Caco-2 (cell line): ENCODE measurements at regions not wholly inside any gene's neighbourhood (a gene's known extent, or its start where the extent isn't known, plus 50 kb on each side); places are given as distances from the start of the nearest gene placed in this dataset.

Experiments used
- BruUV-seq: library from RNA; stranded (reverse); fragments of 400-500 nt; replicated peaks from 2 replicates; lab custom pipeline; 2021; lab: Mats Ljungman, UMichigan
- CTCF ChIA-PET: fragments of 300-600 bp; sonication (Branson Sonifier 250); formaldehyde crosslinking; loops from one replicate; lab custom pipeline; 2022; ENCODE audit warnings: antibody characterized with exemption; lab: Charles Lee
- POLR2A ChIA-PET: fragments of 300-600 bp; sonication (Branson Sonifier 250); formaldehyde crosslinking; loops from one replicate; lab custom pipeline; 2022; ENCODE audit warnings: antibody characterized with exemption; lab: Charles Lee
- DNase-seq, 2 experiments: peaks; one replicate each; pipeline versions ENCODE4 v3.0.0 to v3.0.0-alpha.2; 2020 to 2022
- H3K27me3 ChIP-seq: replicated peaks from 2 replicates; pipeline ENCODE4 v1.6.0; 2011; ENCODE audit warnings: low read length; ENCODE audit not compliant: control insufficient read depth, insufficient read depth
- H3K36me3 ChIP-seq: 2 replicates; pipeline ENCODE4 v1.5.1; 2011; ENCODE audit warnings: low read length; ENCODE audit not compliant: control insufficient read depth, insufficient read depth
- H3K4me1 ChIP-seq: fragments of 250-450 bp; sonication (Bioruptor Pico); 2 replicates; pipeline ENCODE4 v1.5.1; 2020; ENCODE audit warnings: mild to moderate bottlenecking
- H3K4me3 ChIP-seq: 2 replicates; pipeline ENCODE4 v1.5.1; 2011; ENCODE audit warnings: low read depth, mild to moderate bottlenecking, control low read depth, low read length
- H3K9me3 ChIP-seq: fragments of 250-450 bp; sonication (Bioruptor Pico); 2 replicates; pipeline ENCODE4 v1.5.1; 2020; ENCODE audit warnings: mild to moderate bottlenecking, moderate library complexity
- H3K27ac Mint-ChIP-seq: one replicate; pipeline ENCODE4 v1.8.0; 2022; ENCODE audit warnings: mixed read lengths; ENCODE audit not compliant: unreplicated experiment
- H3K27me3 Mint-ChIP-seq: one replicate; pipeline ENCODE4 v1.8.0; 2022; ENCODE audit warnings: mixed read lengths; ENCODE audit not compliant: insufficient read depth, unreplicated experiment
- H3K36me3 Mint-ChIP-seq: one replicate; pipeline ENCODE4 v1.8.0; 2022; ENCODE audit warnings: mild to moderate bottlenecking, mixed read lengths; ENCODE audit not compliant: insufficient read depth, unreplicated experiment
- H3K4me1 Mint-ChIP-seq: one replicate; pipeline ENCODE4 v1.8.0; 2022; ENCODE audit warnings: low read depth, mixed read lengths; ENCODE audit not compliant: unreplicated experiment
- H3K4me3 Mint-ChIP-seq: one replicate; pipeline ENCODE4 v1.8.0; 2022; ENCODE audit warnings: mild to moderate bottlenecking, moderate library complexity, mixed read lengths; ENCODE audit not compliant: unreplicated experiment
- H3K9me3 Mint-ChIP-seq: one replicate; pipeline ENCODE4 v1.8.0; 2022; ENCODE audit warnings: mixed read lengths; ENCODE audit not compliant: unreplicated experiment
- intact Hi-C: fragments of 100-400 bp; cut with micrococcal nuclease; formaldehyde crosslinking; loops from one replicate; pipeline ENCODE4 v1.10.0; 2022; ENCODE audit not compliant: unreplicated experiment
- TF ChIP-seq, protein P1 (sequence below), 2 experiments: fragments of 200-600 bp in 1 of 2; IDR thresholded peaks; 1 replicate in 1 of 2; 2 replicates in 1 of 2; pipeline versions ENCODE4 v1.5.1 to v1.8.0; 2011 to 2022; ENCODE audit warnings: antibody characterized with exemption in 1 of 2, control low read depth in 1 of 2, inconsistent platforms in 1 of 2, low read depth in 1 of 2, low read length in 1 of 2, mild to moderate bottlenecking in 1 of 2, moderate library complexity in 1 of 2; ENCODE audit not compliant: insufficient read depth in 1 of 2, severe bottlenecking in 1 of 2, unreplicated experiment in 1 of 2

DNA sequence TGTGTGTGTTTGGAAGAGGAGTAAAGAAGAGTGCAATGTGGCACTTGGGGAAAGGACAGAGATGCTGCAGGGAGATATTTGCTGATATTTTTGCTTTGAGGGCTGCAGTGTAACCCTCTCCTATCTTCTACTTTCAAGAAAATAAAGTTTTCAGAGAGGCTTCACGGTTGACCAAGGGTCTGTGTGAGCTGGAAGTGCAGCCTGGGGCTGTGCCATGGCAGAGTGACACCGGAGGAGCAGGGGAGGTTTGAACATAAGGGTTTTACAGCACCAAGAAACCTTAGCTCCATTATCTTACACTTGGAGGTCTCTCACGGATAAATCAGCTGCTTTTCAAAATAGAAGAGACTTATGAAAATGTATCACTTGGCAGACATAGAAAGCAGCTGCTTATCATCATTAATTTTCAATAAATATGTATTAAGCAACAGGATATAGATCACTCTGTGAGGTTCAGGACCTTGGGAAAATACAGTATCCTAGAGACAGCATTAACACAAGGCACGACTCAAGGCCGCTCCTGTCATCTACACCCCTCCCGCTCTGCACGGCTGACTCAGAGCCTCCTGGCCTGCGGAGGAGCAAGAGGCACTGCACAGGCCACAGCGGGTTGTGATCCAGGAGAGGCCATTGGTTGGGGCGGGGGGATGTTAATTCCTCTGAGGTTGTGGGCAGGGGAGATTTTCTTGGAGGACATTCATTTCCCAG lies 127.8 kb downstream of the COPS8 start:
- no peaks in the 10 kb centered on the region for H3K36me3 Mint-ChIP-seq
- H3K27ac Mint-ChIP-seq, result no peak overlapping the region
- TF ChIP-seq, protein P1, sequence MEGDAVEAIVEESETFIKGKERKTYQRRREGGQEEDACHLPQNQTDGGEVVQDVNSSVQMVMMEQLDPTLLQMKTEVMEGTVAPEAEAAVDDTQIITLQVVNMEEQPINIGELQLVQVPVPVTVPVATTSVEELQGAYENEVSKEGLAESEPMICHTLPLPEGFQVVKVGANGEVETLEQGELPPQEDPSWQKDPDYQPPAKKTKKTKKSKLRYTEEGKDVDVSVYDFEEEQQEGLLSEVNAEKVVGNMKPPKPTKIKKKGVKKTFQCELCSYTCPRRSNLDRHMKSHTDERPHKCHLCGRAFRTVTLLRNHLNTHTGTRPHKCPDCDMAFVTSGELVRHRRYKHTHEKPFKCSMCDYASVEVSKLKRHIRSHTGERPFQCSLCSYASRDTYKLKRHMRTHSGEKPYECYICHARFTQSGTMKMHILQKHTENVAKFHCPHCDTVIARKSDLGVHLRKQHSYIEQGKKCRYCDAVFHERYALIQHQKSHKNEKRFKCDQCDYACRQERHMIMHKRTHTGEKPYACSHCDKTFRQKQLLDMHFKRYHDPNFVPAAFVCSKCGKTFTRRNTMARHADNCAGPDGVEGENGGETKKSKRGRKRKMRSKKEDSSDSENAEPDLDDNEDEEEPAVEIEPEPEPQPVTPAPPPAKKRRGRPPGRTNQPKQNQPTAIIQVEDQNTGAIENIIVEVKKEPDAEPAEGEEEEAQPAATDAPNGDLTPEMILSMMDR (IDR thresholded peaks at IDR 0.05; ENCODE audit: insufficient read depth in 1 of 2, low read depth in 1 of 2, low read length in 1 of 2, severe bottlenecking in 1 of 2, unreplicated experiment in 1 of 2), result no peak
- no peaks in the 10 kb centered on the region for H3K27me3 Mint-ChIP-seq
- Histone ChIP-seq H3K4me3 (no peak overlapping the region), H3K27me3 (no peaks in the 10 kb centered on the region), H3K4me1 (no peaks in the 10 kb centered on the region), H3K9me3 (no peaks in the 10 kb centered on the region), H3K36me3 (no peaks in the 10 kb centered on the region)
- intact Hi-C loops, result no loop called here
- no peaks in the 10 kb centered on the region for H3K9me3 Mint-ChIP-seq
- no TSS peak for BruUV-seq
- no peaks in the 10 kb centered on the region for H3K4me1 Mint-ChIP-seq
- CTCF ChIA-PET, result no interaction called here
- no peak for DNase-seq
- POLR2A ChIA-PET, result no interaction called here
- no peak overlapping the region for H3K4me3 Mint-ChIP-seq

GRCh38 chr2:237214030-237214675 lies 128.5 kb downstream of the COPS8 start:
- H3K9me3 ChIP-seq, result no peaks in the 10 kb centered on the region
- no peaks in the 10 kb centered on the region for H3K4me1 Mint-ChIP-seq
- H3K27me3 ChIP-seq, result no peaks in the 10 kb centered on the region
- no TSS peak for BruUV-seq
- H3K36me3 Mint-ChIP-seq, result no peaks in the 10 kb centered on the region
- H3K27me3 Mint-ChIP-seq, result no peaks in the 10 kb centered on the region
- H3K4me1 ChIP-seq, result no peaks in the 10 kb centered on the region
- TF ChIP-seq, protein P1 (IDR thresholded peaks at IDR 0.05; ENCODE audit: insufficient read depth in 1 of 2, low read depth in 1 of 2, low read length in 1 of 2, severe bottlenecking in 1 of 2, unreplicated experiment in 1 of 2), result no peak
- H3K9me3 Mint-ChIP-seq, result no peaks in the 10 kb centered on the region
- ChIA-PET CTCF (no interaction called here), POLR2A (no interaction called here)
- no peak overlapping the region for H3K4me3 ChIP-seq
- H3K27ac Mint-ChIP-seq, result no peak overlapping the region
- DNase-seq, result no peak
- H3K4me3 Mint-ChIP-seq, result no peak overlapping the region
- no peaks in the 10 kb centered on the region for H3K36me3 ChIP-seq
- intact Hi-C loops, result no loop called here

DNA sequence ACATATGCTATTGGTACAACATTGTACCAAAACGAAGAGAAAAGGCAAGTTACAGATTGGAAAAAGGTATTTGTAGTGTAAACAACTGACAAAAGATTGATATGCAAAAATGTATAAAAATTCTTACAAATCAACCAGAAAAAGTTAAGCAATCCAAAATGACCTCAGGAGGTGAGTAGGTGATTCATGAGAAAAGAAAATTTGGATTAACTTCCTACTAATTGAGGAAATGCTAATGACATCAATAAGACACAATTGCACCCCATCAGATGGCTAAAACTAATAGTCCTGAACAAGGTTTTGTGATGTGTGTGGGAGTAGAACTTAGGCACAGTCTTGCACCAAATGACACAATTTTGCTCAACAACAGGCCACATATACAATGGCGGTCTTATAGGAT lies 129.3 kb downstream of the COPS8 start:
- H3K36me3 ChIP-seq, result no peaks in the 10 kb centered on the region
- CTCF ChIA-PET, result no interaction called here
- H3K36me3 Mint-ChIP-seq, result no peaks in the 10 kb centered on the region
- no peaks in the 10 kb centered on the region for H3K27me3 Mint-ChIP-seq
- no peaks in the 10 kb centered on the region for H3K4me1 ChIP-seq
- POLR2A ChIA-PET, result no interaction called here
- H3K4me3 ChIP-seq, result no peak overlapping the region
- H3K27ac Mint-ChIP-seq, result no peak overlapping the region
- no peaks in the 10 kb centered on the region for H3K4me1 Mint-ChIP-seq
- no peaks in the 10 kb centered on the region for H3K9me3 ChIP-seq
- no peak overlapping the region for H3K4me3 Mint-ChIP-seq
- no TSS peak for BruUV-seq
- TF ChIP-seq, protein P1 (IDR thresholded peaks at IDR 0.05; ENCODE audit: insufficient read depth in 1 of 2, low read depth in 1 of 2, low read length in 1 of 2, severe bottlenecking in 1 of 2, unreplicated experiment in 1 of 2), result no peak
- intact Hi-C loops, result no loop called here
- no peaks in the 10 kb centered on the region for H3K9me3 Mint-ChIP-seq
- DNase-seq, result no peak
- H3K27me3 ChIP-seq, result no peaks in the 10 kb centered on the region
